K562 (cell line): ENCODE measurements at regions not wholly inside any gene's neighbourhood (a gene's known extent, or its start where the extent isn't known, plus 50 kb on each side); places are given as distances from the start of the nearest gene placed in this dataset.

Experiments used
- CBFA2T3 ChIP-seq: fragments of 450-650 bp; IDR thresholded peaks from 2 replicates; pipeline ENCODE4 v1.6.1; 2017
- EZH2 ChIP-seq: IDR thresholded peaks from 2 replicates; pipeline ENCODE4 v1.6.1; 2012; ENCODE audit warnings: low read depth, mild to moderate bottlenecking, inconsistent platforms, low read length, borderline replicate concordance
- FOXP1 ChIP-seq: sonication (generic); formaldehyde crosslinking; IDR thresholded peaks from 2 replicates; pipeline ENCODE4 v1.8.0; 2022; ENCODE audit warnings: mild to moderate bottlenecking, missing genetic modification reagents
- GTF2E2 ChIP-seq: fragments of 200-800 bp; sonication (Bioruptor generic); IDR thresholded peaks from 2 replicates; pipeline ENCODE4 v1.6.1; 2016; ENCODE audit warnings: missing genetic modification characterization, missing compliant biosample characterization
- HDGF ChIP-seq: fragments of 450-650 bp; IDR thresholded peaks from 2 replicates; pipeline ENCODE4 v1.6.1; 2016
- HES1 ChIP-seq: fragments of 450-650 bp; IDR thresholded peaks from 2 replicates; pipeline ENCODE4 v1.6.1; 2016; ENCODE audit warnings: low read depth, mild to moderate bottlenecking, moderate library complexity
- HNRNPH1 ChIP-seq: fragments of 200-400 bp; formaldehyde crosslinking; optimal IDR thresholded peaks from 2 replicates; pipeline ENCODE3; 2017; ENCODE audit warnings: low read depth, mild to moderate bottlenecking, low read length, moderate library complexity
- MECOM ChIP-seq: fragments of 250-450 bp; sonication (Bioruptor Pico); IDR thresholded peaks from 2 replicates; pipeline ENCODE4 v1.8.0; 2022; ENCODE audit warnings: inconsistent platforms
- MTA2 ChIP-seq: fragments of 450-650 bp; IDR thresholded peaks from 2 replicates; pipeline ENCODE4 v1.6.1; 2016; ENCODE audit warnings: low read depth
- NBN ChIP-seq: fragments of 450-650 bp; IDR thresholded peaks from 2 replicates; pipeline ENCODE4 v1.6.1; 2016; ENCODE audit warnings: low read depth, mild to moderate bottlenecking
- PPARD ChIP-seq: fragments of 250-450 bp; sonication (Bioruptor Pico); IDR thresholded peaks from 2 replicates; pipeline ENCODE4 v1.8.0; 2022; ENCODE audit warnings: inconsistent platforms, mild to moderate bottlenecking, moderate library complexity
- PREB ChIP-seq: sonication (generic); formaldehyde crosslinking; IDR thresholded peaks from 2 replicates; pipeline ENCODE4 v1.8.1; 2023; ENCODE audit warnings: mild to moderate bottlenecking, missing genetic modification reagents
- RNF219 ChIP-seq: fragments of 250-450 bp; sonication (Bioruptor Pico); IDR thresholded peaks from 2 replicates; pipeline ENCODE4 v1.5.0; 2022; ENCODE audit warnings: mild to moderate bottlenecking
- SFPQ ChIP-seq: fragments of 200-400 bp; formaldehyde crosslinking; IDR thresholded peaks from 2 replicates; pipeline ENCODE4 v1.6.1; 2017; ENCODE audit warnings: mild to moderate bottlenecking, low read depth, low read length, moderate library complexity
- TAF15 ChIP-seq: fragments of 200-400 bp; formaldehyde crosslinking; IDR thresholded peaks from 2 replicates; pipeline ENCODE4 v1.6.1; 2017; ENCODE audit warnings: mild to moderate bottlenecking, low read depth, low read length, moderate library complexity
- USF1 ChIP-seq: sonication (generic); formaldehyde crosslinking; IDR thresholded peaks from 2 replicates; pipeline ENCODE4 v1.9.0; 2022; ENCODE audit warnings: mild to moderate bottlenecking, missing genetic modification reagents
- ZFP1 ChIP-seq: fragments of 450-650 bp; formaldehyde crosslinking; IDR thresholded peaks from 2 replicates; pipeline ENCODE4 v1.4.0; 2020; ENCODE audit warnings: mild to moderate bottlenecking, mixed read lengths
- ZNF23 ChIP-seq: fragments of 250-450 bp; sonication (Bioruptor Pico); IDR thresholded peaks from 2 replicates; pipeline ENCODE4 v1.4.0; 2020; ENCODE audit warnings: mild to moderate bottlenecking
- ZNF311 ChIP-seq: fragments of 250-450 bp; sonication (Bioruptor Pico); IDR thresholded peaks from 2 replicates; pipeline ENCODE4 v1.4.0; 2020; ENCODE audit warnings: mild to moderate bottlenecking, moderate library complexity
- ZNF408 ChIP-seq: fragments of 250-450 bp; sonication (Bioruptor Pico); IDR thresholded peaks from 2 replicates; pipeline ENCODE4 v1.4.0; 2020; ENCODE audit warnings: low read depth, mild to moderate bottlenecking, moderate library complexity
- ZNF740 ChIP-seq, 3 experiments: fragments of 200-800 bp in 1 of 3; sonication (Bioruptor generic) in 1 of 3; sonication (generic) in 1 of 3; formaldehyde crosslinking in 1 of 3; IDR thresholded peaks; 2 replicates each; pipeline versions ENCODE4 v1.6.1 to v1.8.0; 2016 to 2022; ENCODE audit warnings: mild to moderate bottlenecking in 2 of 3, missing compliant biosample characterization in 2 of 3, missing genetic modification characterization in 2 of 3, missing genetic modification reagents in 1 of 3

GRCh38 chr22:22730655-22731373 lies 86.4 kb downstream of the GGTLC2 start (continued):
- TF ChIP-seq SFPQ: no peak
- TF ChIP-seq FOXP1: 0 out of 2 replicates have a peak, but pooled peaks have one; percentile 64
- no peak for TF ChIP-seq MECOM (CRISPR knock-in tag)
- TF ChIP-seq CBFA2T3: no peak
- TF ChIP-seq HNRNPH1: no peak
- TF ChIP-seq ZNF408: no peak
- TF ChIP-seq PPARD: no peak
- TF ChIP-seq EZH2: no peak
- no peak for TF ChIP-seq RNF219 (CRISPR knock-in tag)
- TF ChIP-seq USF1 (CRISPR knock-in tag): peak; percentile 5; the same call in 1 of the 2 replicates
- TF ChIP-seq ZNF23 (CRISPR knock-in tag): no peak
- TF ChIP-seq MTA2: no peak
- TF ChIP-seq HDGF: no peak
- TF ChIP-seq GTF2E2: no peak
- no peak for TF ChIP-seq HES1
- TF ChIP-seq ZFP1: no peak
- TF ChIP-seq TAF15: no peak
- TF ChIP-seq PREB (CRISPR knock-in tag): no peak
- TF ChIP-seq NBN: no peak
- no peak for TF ChIP-seq ZNF311 (CRISPR knock-in tag)
- TF ChIP-seq ZNF740 (CRISPR knock-in tag; IDR thresholded peaks at IDR 0.05): no peak; the same call in 1 of the 2 replicates
- no peak for TF ChIP-seq ZNF740 (tag; IDR thresholded peaks at IDR 0.05)
